GM21447 (cell line): ENCODE measurements at regions not wholly inside any gene's neighbourhood (a gene's known extent, or its start where the extent isn't known, plus 50 kb on each side); places are given as distances from the start of the nearest gene placed in this dataset.
A peak's percentile ranks its signal among the peaks of the same experiment; 100 is the strongest.

Experiments used
- ATAC-seq: cut with Tn5 transposase; IDR thresholded peaks from one replicate; pipeline ENCODE4 v1.9.1; 2021; ENCODE audit not compliant: unreplicated experiment

- no peak for ATAC-seq
Measured at GRCh38 chr21:24046829-24047443, 1560.3 kb downstream of the MRPL39 start.

DNA sequence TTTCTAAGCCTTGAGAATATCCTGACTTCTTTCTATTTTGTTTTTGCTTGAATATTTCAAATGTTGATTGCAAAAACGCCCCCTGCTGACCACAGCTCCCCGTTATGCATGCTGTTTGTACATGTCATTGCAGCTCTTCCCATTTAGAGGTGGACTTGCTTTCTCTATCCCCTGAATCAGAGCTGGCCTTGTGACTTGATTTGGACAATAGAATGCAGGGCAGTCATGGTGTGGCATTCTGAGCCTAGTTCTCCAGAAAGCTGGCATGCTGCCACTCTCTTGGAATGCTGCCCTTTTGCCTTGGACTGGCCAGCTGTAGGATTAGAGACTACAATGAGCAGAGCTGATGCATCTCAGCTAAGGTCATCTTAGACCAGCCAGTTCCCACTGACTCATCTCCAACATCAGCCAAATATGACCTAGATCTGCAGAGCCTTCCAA lies 1561.5 kb downstream of the MRPL39 start:
- ATAC-seq, result no peak

DNA sequence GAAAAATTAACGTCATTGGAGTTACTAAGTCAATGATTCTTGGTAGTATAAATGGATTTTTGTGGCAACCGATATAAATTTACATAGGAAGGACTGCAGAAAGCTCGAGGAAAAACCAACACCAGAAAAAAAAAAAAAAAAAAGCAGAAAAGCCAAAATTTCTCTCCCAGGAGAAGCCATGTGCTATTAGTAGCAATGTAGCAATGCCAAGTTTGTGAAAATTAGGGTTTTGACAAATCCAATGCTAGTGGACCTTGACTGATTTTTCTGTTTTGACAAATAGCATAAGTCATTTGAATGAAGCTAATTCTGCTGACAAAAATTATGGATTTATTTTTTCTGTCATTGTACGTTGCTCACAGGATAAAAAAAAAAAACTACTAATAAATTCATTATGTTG lies 1561.9 kb downstream of the MRPL39 start:
- no peak for ATAC-seq

GRCh38 chr21:24042687-24043086 lies 1564.6 kb downstream of the MRPL39 start:
- no peak for ATAC-seq

- no peak for ATAC-seq
Measured at GRCh38 chr21:24032709-24033232, 1574.5 kb downstream of the MRPL39 start.

GRCh38 chr21:24027396-24027795 lies 1579.9 kb downstream of the MRPL39 start:
- no peak for ATAC-seq

DNA sequence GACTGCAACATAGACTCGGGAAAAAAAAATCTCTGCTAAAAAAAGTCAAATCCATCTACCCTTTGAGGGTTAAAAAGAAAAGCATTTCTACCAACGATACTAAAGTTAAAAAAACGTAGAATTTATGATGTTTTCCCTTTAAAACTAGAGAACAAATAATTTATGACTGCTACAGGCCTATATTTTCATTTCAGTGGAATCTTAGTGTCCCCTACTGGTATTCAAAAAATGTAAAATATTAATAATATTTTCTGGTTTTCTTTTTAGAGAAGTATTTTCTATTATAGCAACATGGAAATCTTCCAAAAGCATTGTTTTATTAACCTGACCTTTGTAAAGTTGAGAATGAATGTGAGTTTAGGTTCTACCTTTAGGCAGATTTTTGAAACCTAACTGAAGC lies 1582.2 kb downstream of the MRPL39 start:
- ATAC-seq, result no peak

- no peak for ATAC-seq
Measured at GRCh38 chr21:24023936-24024335, 1583.3 kb downstream of the MRPL39 start.

- no peak for ATAC-seq
Measured at GRCh38 chr21:24023402-24023801, 1583.9 kb downstream of the MRPL39 start.

DNA sequence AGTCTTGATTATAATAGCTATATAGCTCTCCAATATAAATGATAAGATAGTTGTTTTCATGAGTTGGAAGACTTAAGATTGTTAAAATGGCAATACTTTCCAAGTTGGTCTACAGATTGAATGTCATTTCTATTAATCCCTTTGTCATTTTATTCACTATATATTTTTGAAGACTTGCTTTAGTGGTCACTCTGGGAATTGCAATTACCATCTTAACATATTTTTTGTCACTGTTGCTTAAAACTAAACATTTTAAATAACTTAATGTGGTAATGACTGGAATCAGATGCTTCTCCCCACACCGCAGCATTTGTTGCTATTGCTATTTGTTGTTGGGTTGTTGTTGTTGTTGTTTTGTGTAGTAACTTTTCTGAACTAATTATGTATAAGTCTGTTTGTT lies 1592.9 kb downstream of the MRPL39 start:
- no peak for ATAC-seq

DNA sequence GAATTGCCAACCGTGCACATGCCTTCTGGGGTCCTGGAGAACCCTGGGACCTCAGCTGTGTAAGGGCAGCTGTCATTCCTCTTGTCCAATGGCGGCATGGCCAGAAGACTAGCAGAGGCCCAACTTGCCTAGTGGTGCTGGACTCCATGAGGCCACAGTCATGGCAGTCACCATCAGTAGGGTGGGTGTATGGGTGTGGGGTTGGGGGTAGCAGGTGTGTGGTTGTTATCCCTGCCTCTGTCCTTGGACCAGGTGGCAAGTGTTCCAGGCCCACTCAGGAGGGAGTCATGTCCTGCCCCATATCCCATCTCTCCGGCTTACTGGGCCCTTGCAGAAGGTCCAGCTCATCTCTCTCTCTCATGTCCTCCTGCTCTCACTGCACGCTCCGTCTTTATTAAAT lies 1596.2 kb downstream of the MRPL39 start:
- no peak for ATAC-seq

DNA sequence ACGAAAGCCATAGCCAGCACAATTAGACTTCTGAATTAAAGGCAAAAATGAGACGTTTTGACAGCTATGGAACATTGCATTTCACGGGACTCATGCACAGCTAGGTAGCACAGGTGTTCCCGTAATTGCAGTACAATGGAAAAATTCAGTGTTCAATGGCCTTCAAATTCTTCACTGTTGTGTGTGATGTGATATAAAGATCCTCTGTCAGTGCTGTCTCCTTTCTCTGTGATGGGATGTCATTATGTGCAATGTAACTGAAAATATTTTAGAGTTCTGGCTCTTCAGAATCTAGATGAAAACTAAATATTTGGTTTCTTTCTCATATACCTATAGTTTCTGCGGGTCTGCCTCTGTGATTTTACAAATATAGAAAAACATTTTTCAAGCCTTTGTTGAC lies 1599.7 kb downstream of the MRPL39 start:
- ATAC-seq, result no peak

DNA sequence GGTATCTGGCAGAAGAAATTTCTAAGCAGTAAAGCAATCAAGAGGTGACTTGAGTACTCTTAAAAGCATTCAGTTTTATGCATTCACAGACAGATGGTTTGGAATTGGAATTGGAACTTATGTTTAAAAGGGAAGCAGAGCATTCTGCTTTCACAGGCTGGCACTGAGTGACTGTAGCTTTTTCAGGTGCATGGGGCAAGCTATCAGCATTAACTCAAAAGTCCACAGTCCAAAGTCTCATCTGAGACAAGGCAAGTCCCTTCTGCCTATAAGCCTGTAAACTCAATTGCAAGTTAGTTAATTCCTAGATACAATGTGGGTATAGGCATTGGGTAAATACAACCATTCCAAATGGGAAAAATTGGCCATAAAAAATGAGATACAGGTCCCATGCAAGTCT lies 1620.3 kb downstream of the MRPL39 start:
- ATAC-seq, result no peak

GRCh38 chr21:23986214-23986613 lies 1621.1 kb downstream of the MRPL39 start:
- no peak for ATAC-seq

GRCh38 chr21:23982546-23982945 lies 1624.7 kb downstream of the MRPL39 start:
- ATAC-seq, result no peak

DNA sequence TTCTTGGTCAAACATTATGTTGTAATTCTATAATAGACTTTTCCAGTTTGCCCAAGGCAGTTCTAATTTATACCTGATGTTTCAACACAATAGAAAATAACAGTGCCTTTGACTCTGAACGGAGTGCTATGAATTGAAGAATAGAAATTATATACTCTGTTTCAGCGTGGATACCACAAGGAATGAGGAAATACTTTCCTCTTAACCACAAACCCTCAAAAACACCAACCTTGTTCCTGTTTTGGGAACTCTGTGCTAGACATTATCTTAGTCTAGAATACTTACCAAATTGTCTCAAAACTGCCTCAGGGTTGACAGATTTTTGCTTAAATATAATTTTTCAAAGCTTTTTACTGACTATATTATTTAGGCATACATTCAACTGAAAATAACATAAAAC lies 1629.3 kb downstream of the MRPL39 start:
- no peak for ATAC-seq

- ATAC-seq, result peak; percentile 89
Measured at GRCh38 chr21:23968722-23969647, 1638.3 kb downstream of the MRPL39 start.

GRCh38 chr21:23968008-23968407 lies 1639.3 kb downstream of the MRPL39 start:
- no peak for ATAC-seq

GRCh38 chr21:23963454-23963853 lies 1643.8 kb downstream of the MRPL39 start:
- no peak for ATAC-seq

DNA sequence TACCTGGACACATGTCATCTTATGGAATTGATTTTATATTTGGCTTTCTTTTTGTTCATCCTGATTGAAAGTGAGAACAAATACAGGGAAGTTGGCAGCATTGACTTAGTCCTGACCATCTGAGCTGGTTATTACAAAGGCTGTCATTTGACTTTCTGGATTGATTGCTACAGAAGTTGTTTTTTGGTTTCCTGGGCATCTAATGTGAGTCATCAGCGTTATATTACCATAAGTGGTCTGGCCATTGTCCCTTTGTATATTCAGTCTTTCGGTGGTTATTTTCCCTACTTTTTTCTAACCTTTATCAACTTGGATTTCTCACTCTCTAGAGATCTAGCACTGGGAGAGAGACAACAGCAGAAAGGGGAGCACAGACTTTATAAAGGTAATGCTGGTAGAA lies 1646.5 kb downstream of the MRPL39 start:
- no peak for ATAC-seq

- no peak for ATAC-seq
Measured at GRCh38 chr21:23955135-23955843, 1652.0 kb downstream of the MRPL39 start.

- ATAC-seq, result no peak
Measured at GRCh38 chr21:23952269-23952668, 1655.0 kb downstream of the MRPL39 start.
